ENCODE measurements at regions not wholly inside any gene's neighbourhood (a gene's known extent, or its start where the extent isn't known, plus 50 kb on each side); places are given as distances from the start of the nearest gene placed in this dataset.

DNA sequence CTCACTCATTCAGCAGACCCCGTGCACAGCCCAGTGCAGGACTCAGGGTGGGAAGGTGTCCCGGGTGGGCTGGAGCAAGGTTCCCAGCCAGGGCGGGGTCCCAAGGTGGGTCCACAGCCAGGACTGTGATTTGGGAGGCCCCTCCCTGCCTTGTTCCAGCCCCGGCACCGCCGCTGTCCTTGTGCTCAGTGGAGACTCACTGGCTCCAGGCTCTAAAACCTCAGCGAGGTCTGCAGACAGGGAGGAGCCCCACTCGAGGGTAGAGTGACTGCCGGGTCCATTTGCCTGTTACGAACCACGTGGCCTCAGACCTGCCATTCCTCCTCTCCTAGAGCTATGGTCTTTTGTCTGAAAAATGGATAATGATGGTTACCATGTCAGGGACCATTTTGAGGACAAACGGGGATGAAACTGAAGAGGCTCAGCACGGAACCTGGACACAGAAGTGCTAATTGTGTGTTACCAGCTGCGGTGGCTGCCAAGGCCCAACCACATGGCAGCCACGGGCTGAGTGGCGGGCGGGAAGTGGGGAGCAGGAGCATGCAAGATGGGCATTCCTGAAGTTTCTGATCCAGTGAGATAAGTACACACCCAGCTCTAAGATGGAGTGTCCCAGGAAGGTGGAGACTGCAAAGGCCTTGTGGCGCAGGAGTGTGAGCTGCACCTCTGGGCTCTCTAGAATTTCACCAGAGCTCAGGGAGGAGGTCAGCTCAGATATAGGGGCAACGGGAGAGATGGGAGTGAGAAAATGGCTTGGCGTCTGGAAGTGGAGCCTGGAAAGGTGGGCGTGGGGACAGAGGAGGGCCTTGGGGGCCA is 317.6 kb downstream of the SEC14L1 start:
- TF ChIP-seq POLR2A (IDR thresholded peaks at IDR 0.05): no peak
- TF ChIP-seq, protein P1, sequence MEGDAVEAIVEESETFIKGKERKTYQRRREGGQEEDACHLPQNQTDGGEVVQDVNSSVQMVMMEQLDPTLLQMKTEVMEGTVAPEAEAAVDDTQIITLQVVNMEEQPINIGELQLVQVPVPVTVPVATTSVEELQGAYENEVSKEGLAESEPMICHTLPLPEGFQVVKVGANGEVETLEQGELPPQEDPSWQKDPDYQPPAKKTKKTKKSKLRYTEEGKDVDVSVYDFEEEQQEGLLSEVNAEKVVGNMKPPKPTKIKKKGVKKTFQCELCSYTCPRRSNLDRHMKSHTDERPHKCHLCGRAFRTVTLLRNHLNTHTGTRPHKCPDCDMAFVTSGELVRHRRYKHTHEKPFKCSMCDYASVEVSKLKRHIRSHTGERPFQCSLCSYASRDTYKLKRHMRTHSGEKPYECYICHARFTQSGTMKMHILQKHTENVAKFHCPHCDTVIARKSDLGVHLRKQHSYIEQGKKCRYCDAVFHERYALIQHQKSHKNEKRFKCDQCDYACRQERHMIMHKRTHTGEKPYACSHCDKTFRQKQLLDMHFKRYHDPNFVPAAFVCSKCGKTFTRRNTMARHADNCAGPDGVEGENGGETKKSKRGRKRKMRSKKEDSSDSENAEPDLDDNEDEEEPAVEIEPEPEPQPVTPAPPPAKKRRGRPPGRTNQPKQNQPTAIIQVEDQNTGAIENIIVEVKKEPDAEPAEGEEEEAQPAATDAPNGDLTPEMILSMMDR (IDR thresholded peaks at IDR 0.05): no peak
